ENCODE measurements at regions not wholly inside any gene's neighbourhood (a gene's known extent, or its start where the extent isn't known, plus 50 kb on each side); places are given as distances from the start of the nearest gene placed in this dataset.

- no peak for DNase-seq
These were observed 52.8 kb upstream of the DHX15 start for GRCh38 chr4:24637173-24637572.

- no peak for DNase-seq
These were observed 54.1 kb upstream of the DHX15 start for GRCh38 chr4:24638396-24638875.

GRCh38 chr4:24639714-24640113, 55.4 kb upstream of the DHX15 start:
- DNase-seq, result no peak

GRCh38 chr4:24640366-24640765, 56.0 kb upstream of the DHX15 start:
- no peak for DNase-seq

- no peak for DNase-seq
These were observed 58.7 kb upstream of the DHX15 start for GRCh38 chr4:24642981-24643547.

- DNase-seq, result no peak
These were observed 59.6 kb upstream of the DHX15 start for GRCh38 chr4:24643774-24644520.

- no peak for DNase-seq
These were observed 60.8 kb upstream of the DHX15 start for GRCh38 chr4:24644983-24645764.

GRCh38 chr4:24645765-24646550, 61.6 kb upstream of the DHX15 start:
- DNase-seq, result no peak

- DNase-seq, result no peak
These were observed 62.6 kb upstream of the DHX15 start for GRCh38 chr4:24646798-24647460.

- no peak for DNase-seq
These were observed 66.7 kb upstream of the DHX15 start for GRCh38 chr4:24650849-24651640.

GRCh38 chr4:24655326-24655725, 71.0 kb upstream of the DHX15 start:
- no peak for DNase-seq

- no peak for DNase-seq
These were observed 71.6 kb upstream of the DHX15 start for GRCh38 chr4:24655971-24656370.

- no peak for DNase-seq
These were observed 72.6 kb upstream of the DHX15 start for GRCh38 chr4:24656906-24657305.

GRCh38 chr4:24657768-24658617, 73.6 kb upstream of the DHX15 start:
- DNase-seq, result peak; percentile 1

GRCh38 chr4:24659241-24659961, 75.0 kb upstream of the DHX15 start:
- DNase-seq, result peak; percentile 68

GRCh38 chr4:24662056-24662455, 77.7 kb upstream of the DHX15 start:
- DNase-seq, result no peak

GRCh38 chr4:24662542-24662941, 78.2 kb upstream of the DHX15 start:
- DNase-seq, result no peak

GRCh38 chr4:24664956-24665355, 80.6 kb upstream of the DHX15 start:
- no peak for DNase-seq

- no peak for DNase-seq
These were observed 82.0 kb upstream of the DHX15 start for GRCh38 chr4:24666316-24666715.
